Effector memory CD8-positive, alpha-beta T cell (primary cell): ENCODE measurements at regions not wholly inside any gene's neighbourhood (a gene's known extent, or its start where the extent isn't known, plus 50 kb on each side); places are given as distances from the start of the nearest gene placed in this dataset.
"Not testable (repeated sequence)": the region's sequence is repeated elsewhere in the genome, so short reads cannot be mapped to it uniquely, and the experiment has no call there.

ENCODE experiments used
- ATAC-seq: fragments of 150-1000 bp; cut with Tn5 transposase; replicated peaks from 2 replicates; pipeline ENCODE4 v1.10.0; 2021; ENCODE audit warnings: mild to moderate bottlenecking, moderate library complexity
- DNase-seq, 3 experiments: peaks; one replicate each; pipeline ENCODE4 v3.0.0; 2021
- H3K27ac Mint-ChIP-seq, 2 donors: one replicate each; pipeline ENCODE4 v1.8.0; 2022; ENCODE audit warnings: mild to moderate bottlenecking in 2 of 2, mixed read lengths in 2 of 2, moderate library complexity in 2 of 2
- H3K27me3 Mint-ChIP-seq, 2 donors: one replicate each; pipeline ENCODE4 v1.8.0; 2022; ENCODE audit warnings: mixed read lengths in 2 of 2
- H3K36me3 Mint-ChIP-seq: one replicate; pipeline ENCODE4 v1.8.0; 2022; ENCODE audit warnings: mild to moderate bottlenecking, moderate library complexity, mixed read lengths; ENCODE audit not compliant: insufficient read depth
- H3K4me1 Mint-ChIP-seq, 2 donors: one replicate each; pipeline ENCODE4 v1.8.0; 2022; ENCODE audit warnings: low read depth in 2 of 2, mixed read lengths in 2 of 2
- H3K4me3 Mint-ChIP-seq, 2 donors: one replicate each; pipeline ENCODE4 v1.8.0; 2022; ENCODE audit warnings: mild to moderate bottlenecking in 2 of 2, mixed read lengths in 2 of 2, moderate library complexity in 2 of 2
- H3K9me3 Mint-ChIP-seq, 2 donors: one replicate each; pipeline ENCODE4 v1.8.0; 2022; ENCODE audit warnings: mixed read lengths in 2 of 2

- Mint-ChIP-seq H3K27me3 (peaks cover 0 to 6% of the 10 kb centered on the region in 2 donors), H3K27ac (no peak overlapping the region), H3K9me3 (no peaks in the 10 kb centered on the region), H3K36me3 (no peaks in the 10 kb centered on the region), H3K4me3 (no peak overlapping the region), H3K4me1 (no peaks in the 10 kb centered on the region)
- no peak for DNase-seq
- no peak for ATAC-seq
Measured at GRCh38 chr6:82419132-82419581, 55.5 kb downstream of the TPBG start.

DNA sequence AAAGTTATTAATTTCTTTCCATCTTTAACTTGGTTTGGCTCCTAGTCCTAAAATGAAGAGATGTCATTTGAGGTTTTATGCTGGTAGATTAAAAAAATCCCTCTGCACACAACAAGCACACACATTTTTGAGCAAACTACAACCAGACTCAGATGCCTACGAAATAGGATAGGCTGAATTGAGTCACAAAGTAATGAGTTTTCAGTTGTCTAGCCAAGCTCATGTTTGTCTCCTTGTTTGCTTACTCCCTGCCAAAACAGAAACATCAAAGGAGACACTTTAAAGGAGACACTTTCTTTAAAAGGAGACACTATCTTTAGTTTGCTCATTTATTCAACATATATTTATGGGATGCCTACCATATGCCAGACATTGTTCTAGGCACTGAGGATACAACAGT is 56.2 kb downstream of the TPBG start:
- no peaks in the 10 kb centered on the region for H3K36me3 Mint-ChIP-seq
- H3K4me1 Mint-ChIP-seq, result no peaks in the 10 kb centered on the region
- H3K27ac Mint-ChIP-seq, result no peak overlapping the region
- ATAC-seq (no peak), DNase-seq (no peak)
- H3K4me3 Mint-ChIP-seq, result no peak overlapping the region
- no peaks in the 10 kb centered on the region for H3K9me3 Mint-ChIP-seq
- peaks cover 0 to 6% of the 10 kb centered on the region in 2 donors for H3K27me3 Mint-ChIP-seq

DNA sequence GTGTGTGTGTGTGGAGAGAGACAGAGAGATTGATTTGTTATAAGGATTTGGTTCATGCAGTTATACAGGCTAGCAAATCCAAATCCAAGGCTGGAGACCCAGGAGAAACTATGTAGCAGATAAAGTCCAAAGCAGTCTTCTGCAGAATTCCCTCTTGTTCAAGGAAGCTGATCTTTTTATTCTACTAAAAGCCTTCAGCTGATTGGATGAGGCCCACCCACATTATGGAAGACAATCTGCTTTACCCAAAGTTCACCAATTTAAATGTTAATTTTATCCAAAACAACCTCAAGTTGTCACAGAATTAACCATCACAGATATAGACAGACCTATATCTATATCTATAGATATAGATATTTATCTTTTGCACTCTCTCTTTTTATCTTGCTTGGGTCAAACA is 67.0 kb downstream of the TPBG start:
- ATAC-seq (no peak), DNase-seq (no peak)
- Mint-ChIP-seq H3K9me3 (no peaks in the 10 kb centered on the region), H3K4me3 (no peak overlapping the region), H3K36me3 (no peaks in the 10 kb centered on the region), H3K27ac (no peak overlapping the region), H3K27me3 (peaks cover 0 to 8% of the 10 kb centered on the region in 2 donors), H3K4me1 (no peaks in the 10 kb centered on the region)

- H3K4me1 Mint-ChIP-seq, result no peaks in the 10 kb centered on the region
- no peak for ATAC-seq
- no peak overlapping the region for H3K4me3 Mint-ChIP-seq
- H3K27ac Mint-ChIP-seq, result no peak overlapping the region
- no peak for DNase-seq
- H3K27me3 Mint-ChIP-seq, result peaks cover 0 to 7% of the 10 kb centered on the region in 2 donors
- no peaks in the 10 kb centered on the region for H3K9me3 Mint-ChIP-seq
- H3K36me3 Mint-ChIP-seq, result no peaks in the 10 kb centered on the region
Measured at GRCh38 chr6:82436740-82437139, 73.1 kb downstream of the TPBG start.

GRCh38 chr6:82437701-82438100 is 74.1 kb downstream of the TPBG start:
- H3K27ac Mint-ChIP-seq, result no peak overlapping the region
- H3K4me1 Mint-ChIP-seq, result no peaks in the 10 kb centered on the region
- no peaks in the 10 kb centered on the region for H3K9me3 Mint-ChIP-seq
- H3K4me3 Mint-ChIP-seq, result no peak overlapping the region
- DNase-seq (no peak), ATAC-seq (no peak)
- H3K27me3 Mint-ChIP-seq, result no peaks in the 10 kb centered on the region
- no peaks in the 10 kb centered on the region for H3K36me3 Mint-ChIP-seq

- no peaks in the 10 kb centered on the region for H3K4me1 Mint-ChIP-seq
- H3K27me3 Mint-ChIP-seq, result peaks cover 0 to under 1% of the 10 kb centered on the region in 2 donors
- no peaks in the 10 kb centered on the region for H3K36me3 Mint-ChIP-seq
Measured at GRCh38 chr6:82441047-82441855, 77.6 kb downstream of the TPBG start.

DNA sequence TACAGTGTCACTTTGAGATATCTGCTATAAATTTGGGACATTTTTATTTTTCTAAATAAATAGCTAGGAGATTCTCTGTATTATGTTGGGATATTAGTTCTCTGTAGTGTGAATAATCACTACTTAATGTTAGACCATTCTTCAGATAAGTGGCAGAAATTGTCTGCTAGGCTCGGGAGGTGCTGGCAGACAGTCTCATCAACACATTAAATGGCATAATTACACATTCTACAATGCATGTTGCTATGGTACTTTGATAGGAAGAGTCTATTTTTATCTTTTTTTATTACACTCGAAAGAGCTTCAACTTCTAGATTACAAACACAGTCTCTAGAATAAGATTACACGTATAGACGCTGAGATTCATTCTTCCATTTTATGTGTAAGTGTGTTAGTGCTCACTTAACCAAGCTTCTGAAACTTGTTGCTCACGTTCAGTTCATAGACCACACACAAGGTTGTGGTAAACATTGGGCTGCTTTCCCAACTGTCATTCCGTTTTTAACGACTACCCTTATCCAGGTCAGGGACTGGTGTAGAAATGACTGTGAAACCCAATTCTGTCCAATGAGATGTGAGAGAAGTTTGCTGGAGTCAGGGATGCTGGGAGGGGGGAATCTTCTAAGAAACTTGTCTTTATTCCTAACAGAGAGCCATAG is 78.6 kb downstream of the TPBG start:
- H3K27ac Mint-ChIP-seq, result no peak overlapping the region
- no peaks in the 10 kb centered on the region for H3K36me3 Mint-ChIP-seq
- no peak for ATAC-seq
- H3K9me3 Mint-ChIP-seq, result no peaks in the 10 kb centered on the region
- no peaks in the 10 kb centered on the region for H3K4me1 Mint-ChIP-seq
- no peak for DNase-seq
- peaks cover 0 to 9% of the 10 kb centered on the region in 2 donors for H3K27me3 Mint-ChIP-seq
- H3K4me3 Mint-ChIP-seq, result no peak overlapping the region

More at GRCh38 chr6:82441047-82441855, 77.6 kb downstream of the TPBG start:
- H3K9me3 Mint-ChIP-seq, result no peaks in the 10 kb centered on the region
- DNase-seq (no peak), ATAC-seq (no peak)
- H3K27ac Mint-ChIP-seq, result no peak overlapping the region
- H3K4me3 Mint-ChIP-seq, result no peak overlapping the region

- H3K27ac Mint-ChIP-seq, result no peak overlapping the region
- H3K4me3 Mint-ChIP-seq, result no peak overlapping the region
- DNase-seq (no peak), ATAC-seq (no peak)
- H3K4me1 Mint-ChIP-seq, result no peaks in the 10 kb centered on the region
- no peaks in the 10 kb centered on the region for H3K36me3 Mint-ChIP-seq
- peaks cover 0 to 27% of the 10 kb centered on the region in 2 donors for H3K27me3 Mint-ChIP-seq
- no peaks in the 10 kb centered on the region for H3K9me3 Mint-ChIP-seq
Measured at GRCh38 chr6:82458147-82458546, 94.5 kb downstream of the TPBG start.

DNA sequence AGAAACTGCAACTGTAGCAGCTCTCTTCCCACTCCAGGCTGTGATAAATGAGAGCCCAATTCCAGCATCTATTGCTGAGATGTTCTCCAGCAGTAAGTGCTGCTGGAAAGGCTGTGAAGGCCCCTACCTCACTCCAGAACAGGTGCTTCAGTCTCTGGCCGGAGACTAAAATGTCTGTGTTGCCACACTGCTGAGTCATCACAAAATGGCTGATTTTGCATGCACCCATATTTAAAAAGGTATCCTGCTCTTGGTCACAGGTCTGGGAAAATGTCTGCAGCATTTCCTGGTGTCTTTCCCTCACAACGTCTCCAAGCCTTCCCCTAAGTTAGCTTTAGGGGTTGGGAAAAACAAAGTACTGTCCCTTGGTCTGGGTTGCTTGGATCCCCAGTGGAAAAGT is 95.1 kb downstream of the TPBG start:
- Mint-ChIP-seq H3K9me3 (no peaks in the 10 kb centered on the region), H3K36me3 (no peaks in the 10 kb centered on the region), H3K27ac (no peak overlapping the region), H3K27me3 (peaks cover 0 to 27% of the 10 kb centered on the region in 2 donors), H3K4me1 (no peaks in the 10 kb centered on the region), H3K4me3 (no peak overlapping the region)
- DNase-seq, result no peak
- no peak for ATAC-seq

DNA sequence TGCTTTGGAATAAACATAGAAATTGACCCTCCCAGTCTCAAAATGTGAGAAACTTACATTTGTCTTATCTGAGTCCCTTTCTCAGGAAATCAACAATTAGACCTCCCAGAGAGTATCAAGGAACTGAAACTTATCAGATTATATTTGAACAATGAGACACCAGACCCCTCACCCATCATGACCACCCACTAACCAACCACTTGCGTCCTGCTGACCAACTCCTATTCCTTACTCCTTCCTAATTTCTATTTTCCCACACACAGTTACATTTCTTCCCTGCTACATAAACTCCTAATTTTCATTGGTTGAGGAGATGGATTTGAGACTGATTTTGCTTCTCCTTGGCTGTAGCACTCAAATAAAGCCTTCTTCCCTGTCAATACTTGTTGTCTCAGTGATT is 97.9 kb downstream of the TPBG start:
- Mint-ChIP-seq H3K4me3 (no peak overlapping the region), H3K27ac (no peak overlapping the region), H3K36me3 (no peaks in the 10 kb centered on the region), H3K4me1 (no peaks in the 10 kb centered on the region), H3K27me3 (peaks cover 0 to 27% of the 10 kb centered on the region in 2 donors), H3K9me3 (no peaks in the 10 kb centered on the region)
- DNase-seq (no peak), ATAC-seq (no peak)

GRCh38 chr6:82467338-82467737 is 103.7 kb downstream of the TPBG start:
- no peak for ATAC-seq
- peaks cover 0 to 8% of the 10 kb centered on the region in 2 donors for H3K9me3 Mint-ChIP-seq
- H3K4me3 Mint-ChIP-seq, result no peak overlapping the region
- H3K36me3 Mint-ChIP-seq, result no peaks in the 10 kb centered on the region
- no peak overlapping the region for H3K27ac Mint-ChIP-seq
- peaks cover 9 to 18% of the 10 kb centered on the region in 2 donors for H3K27me3 Mint-ChIP-seq
- DNase-seq, result no peak
- no peaks in the 10 kb centered on the region for H3K4me1 Mint-ChIP-seq

- H3K27ac Mint-ChIP-seq, DNase-seq, H3K4me1 Mint-ChIP-seq, H3K4me3 Mint-ChIP-seq, H3K9me3 Mint-ChIP-seq, ATAC-seq, H3K36me3 Mint-ChIP-seq: not testable (repeated sequence)
- H3K27me3 Mint-ChIP-seq, result peaks cover 15 to 20% of the 10 kb centered on the region in 2 donors
Measured at GRCh38 chr6:82470123-82470522, 106.5 kb downstream of the TPBG start.

DNA sequence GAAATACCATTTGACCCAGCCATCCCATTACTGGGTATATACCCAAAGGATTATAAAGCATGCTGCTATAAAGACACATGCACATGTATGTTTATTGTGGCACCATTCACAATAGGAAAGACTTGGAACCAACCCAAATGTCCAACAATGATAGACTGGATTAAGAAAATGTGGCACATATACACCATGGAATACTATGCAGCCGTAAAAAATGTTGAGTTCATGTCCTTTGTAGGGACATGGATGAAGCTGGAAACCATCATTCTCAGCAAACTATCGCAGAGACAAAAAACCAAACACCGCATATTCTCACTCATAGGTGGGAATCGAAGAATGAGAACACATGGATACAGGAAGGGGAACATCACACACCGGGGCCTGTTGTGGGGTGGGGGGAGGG is 111.5 kb downstream of the TPBG start:
- H3K4me1 Mint-ChIP-seq, H3K9me3 Mint-ChIP-seq, H3K4me3 Mint-ChIP-seq, H3K27ac Mint-ChIP-seq, H3K36me3 Mint-ChIP-seq, ATAC-seq, DNase-seq: not testable (repeated sequence)
- H3K27me3 Mint-ChIP-seq, result peaks cover 15 to 18% of the 10 kb centered on the region in 2 donors

DNA sequence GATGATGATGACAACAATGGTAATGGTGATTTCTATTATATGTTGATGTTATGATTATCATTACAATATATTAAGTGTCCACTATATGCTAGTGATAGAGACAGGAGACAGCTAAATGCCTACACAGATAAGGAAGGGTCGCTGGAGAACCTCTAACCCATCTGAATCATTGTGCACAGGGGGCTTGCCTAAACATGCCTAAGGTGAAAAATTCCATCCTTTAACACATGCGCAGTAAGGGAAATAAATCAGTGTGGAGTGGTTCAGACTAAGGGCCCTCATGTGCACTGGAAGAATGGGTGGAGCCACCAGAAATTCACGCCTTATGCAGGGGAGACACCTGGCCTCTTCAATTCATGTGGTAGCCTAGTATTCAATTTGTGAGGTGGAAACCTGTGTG is 120.4 kb downstream of the TPBG start:
- ATAC-seq, result no peak
- no peak overlapping the region for H3K27ac Mint-ChIP-seq
- H3K9me3 Mint-ChIP-seq, result peaks cover 0 to 2% of the 10 kb centered on the region in 2 donors
- no peak for DNase-seq
- H3K36me3 Mint-ChIP-seq, result no peaks in the 10 kb centered on the region
- no peaks in the 10 kb centered on the region for H3K4me1 Mint-ChIP-seq
- peaks cover 5 to 18% of the 10 kb centered on the region in 2 donors for H3K27me3 Mint-ChIP-seq
- H3K4me3 Mint-ChIP-seq, result no peak overlapping the region
